NCI-H2227 (cell line): ENCODE measurements at regions not wholly inside any gene's neighbourhood (a gene's known extent, or its start where the extent isn't known, plus 50 kb on each side); places are given as distances from the start of the nearest gene placed in this dataset.

ENCODE experiments used
- DNase-seq: peaks from one replicate; lab custom pipeline; 2025; ENCODE audit not compliant: unreplicated experiment; lab: John Stamatoyannopoulos, UW

DNA sequence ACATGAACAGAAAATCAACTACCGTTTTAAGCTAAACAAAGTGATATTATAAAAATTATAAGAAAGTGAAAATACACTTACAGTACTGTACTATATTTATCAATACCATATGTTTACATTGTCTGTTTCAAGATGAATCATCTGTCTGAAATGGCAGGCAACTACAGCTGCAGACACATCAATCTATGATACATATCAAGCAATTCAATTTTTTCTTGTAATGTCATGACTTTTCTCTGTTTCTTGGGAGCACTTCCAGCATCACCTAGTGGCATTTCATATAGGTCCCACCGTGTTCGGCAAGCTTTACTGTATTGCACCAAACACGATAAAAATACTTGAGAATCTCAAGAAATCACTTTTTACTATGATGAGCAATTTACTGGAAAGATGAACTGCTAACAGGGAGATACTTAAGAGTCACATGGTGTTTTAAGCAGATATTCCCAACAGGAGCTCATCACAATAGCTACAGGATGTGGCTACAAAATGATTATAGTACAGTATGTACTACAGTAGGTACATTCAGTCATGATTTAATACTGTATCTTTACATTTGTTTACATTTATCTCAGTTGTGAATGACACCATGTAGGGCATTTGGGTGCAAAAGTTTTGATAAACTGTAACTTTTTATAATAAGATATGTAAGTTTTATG lies 207.4 kb downstream of the ADAM29 start:
- DNase-seq: no peak

- no peak for DNase-seq
Observed at GRCh38 chr4:175127314-175127713, 209.2 kb downstream of the ADAM29 start.

GRCh38 chr4:175129797-175130196 lies 211.6 kb downstream of the ADAM29 start:
- DNase-seq: no peak

GRCh38 chr4:175139205-175139604 lies 221.0 kb downstream of the ADAM29 start:
- no peak for DNase-seq

DNA sequence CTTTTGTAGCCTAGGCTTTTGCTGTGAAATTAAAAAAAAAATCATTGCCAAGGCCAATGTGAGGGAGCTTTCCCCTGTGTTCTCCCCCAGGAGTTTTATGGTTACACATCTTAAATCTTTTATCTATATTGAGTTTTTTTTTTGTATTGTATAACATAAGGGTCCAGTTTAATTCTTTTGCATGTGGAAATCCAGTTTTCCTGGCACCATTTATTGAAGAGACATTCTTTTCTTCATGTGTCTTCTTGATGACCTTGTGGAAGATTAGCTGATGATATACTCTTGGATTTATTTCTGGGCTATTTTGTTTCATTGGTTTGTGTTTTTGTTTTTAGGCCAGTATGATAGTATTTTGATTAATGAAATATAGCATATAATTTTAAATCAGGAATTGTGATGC lies 225.0 kb downstream of the ADAM29 start:
- DNase-seq: no peak

DNA sequence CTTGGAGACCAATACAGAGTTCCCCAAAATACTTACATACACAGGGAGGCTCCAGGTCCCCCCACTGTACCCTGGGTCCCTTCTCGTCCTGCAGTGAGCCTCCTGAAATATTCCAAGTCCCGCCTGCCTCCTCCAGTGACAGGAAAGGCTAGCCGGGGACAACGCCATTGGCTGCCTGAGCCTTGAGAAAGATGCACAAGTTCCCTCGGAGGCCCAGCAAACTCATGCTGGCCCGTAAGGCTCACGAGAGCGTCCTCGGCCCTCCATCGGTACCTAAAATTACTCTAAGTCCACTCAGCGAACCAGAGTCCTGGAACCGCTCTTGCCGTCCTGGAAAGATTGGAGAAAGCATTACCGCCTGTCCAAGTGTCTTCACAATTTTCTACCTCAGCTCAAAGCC lies 228.6 kb downstream of the ADAM29 start:
- no peak for DNase-seq

GRCh38 chr4:175147233-175147632 lies 229.1 kb downstream of the ADAM29 start:
- DNase-seq: no peak

DNA sequence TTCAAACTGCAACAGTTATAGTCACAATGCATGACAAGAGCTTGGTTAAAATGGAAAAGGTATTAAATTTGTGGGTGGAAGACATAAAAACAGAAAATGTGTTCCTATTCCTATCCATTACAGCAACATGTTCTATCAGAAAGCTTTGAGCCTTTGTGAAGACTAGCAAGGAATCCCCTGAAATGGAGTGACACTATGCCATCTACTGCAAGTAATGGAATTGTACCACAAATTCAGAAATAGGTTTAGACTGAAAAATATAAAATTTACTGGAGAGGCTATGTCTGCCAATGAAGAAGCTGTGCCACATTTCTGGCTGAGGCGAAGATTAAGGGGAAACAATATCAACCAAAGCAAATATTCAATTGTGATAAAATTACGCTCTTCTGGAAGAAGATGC lies 247.9 kb downstream of the ADAM29 start:
- DNase-seq: no peak

DNA sequence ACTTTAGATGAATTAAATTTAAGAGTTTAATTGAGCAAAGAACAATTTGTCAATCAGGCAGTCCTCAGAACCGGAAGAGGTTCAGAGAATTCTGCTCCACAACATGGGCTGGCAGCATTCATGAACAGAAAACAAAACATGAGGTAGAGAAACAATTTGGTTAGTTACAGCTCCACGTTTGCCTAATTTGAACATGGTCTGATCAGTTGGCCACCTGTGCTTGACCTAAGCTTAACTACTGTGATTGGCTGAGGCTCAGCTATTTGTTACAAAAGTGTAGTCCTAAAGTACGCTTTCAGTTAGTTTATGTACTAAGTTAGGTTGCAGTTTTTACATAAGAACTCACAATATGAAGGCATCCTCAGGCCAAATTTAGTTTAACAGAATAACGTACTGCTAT lies 258.6 kb downstream of the ADAM29 start:
- DNase-seq: no peak

GRCh38 chr4:175190654-175191053 lies 272.5 kb downstream of the ADAM29 start:
- DNase-seq: no peak

- DNase-seq: no peak
Observed at GRCh38 chr4:175198056-175198455, 279.9 kb downstream of the ADAM29 start.

DNA sequence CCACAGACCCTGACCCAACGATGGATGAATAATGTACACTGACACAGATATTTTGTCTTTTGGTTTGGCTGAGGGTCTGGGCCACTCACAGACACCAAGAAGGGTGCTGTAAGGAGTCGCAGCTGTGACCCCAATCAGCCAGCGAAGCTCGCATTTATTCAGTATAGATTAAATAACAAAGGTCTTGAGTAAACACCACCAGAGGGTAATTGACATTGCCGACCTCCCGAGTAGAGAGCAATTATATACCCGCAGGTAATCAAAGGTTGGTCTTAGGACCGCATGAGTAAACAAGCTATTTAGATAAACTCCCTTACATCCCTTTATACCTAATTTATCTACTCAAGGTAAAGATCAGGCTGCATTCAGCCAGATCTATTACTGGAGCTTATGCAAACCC lies 297.1 kb downstream of the ADAM29 start:
- no peak for DNase-seq

GRCh38 chr4:175215657-175216056 lies 297.5 kb downstream of the ADAM29 start:
- no peak for DNase-seq

DNA sequence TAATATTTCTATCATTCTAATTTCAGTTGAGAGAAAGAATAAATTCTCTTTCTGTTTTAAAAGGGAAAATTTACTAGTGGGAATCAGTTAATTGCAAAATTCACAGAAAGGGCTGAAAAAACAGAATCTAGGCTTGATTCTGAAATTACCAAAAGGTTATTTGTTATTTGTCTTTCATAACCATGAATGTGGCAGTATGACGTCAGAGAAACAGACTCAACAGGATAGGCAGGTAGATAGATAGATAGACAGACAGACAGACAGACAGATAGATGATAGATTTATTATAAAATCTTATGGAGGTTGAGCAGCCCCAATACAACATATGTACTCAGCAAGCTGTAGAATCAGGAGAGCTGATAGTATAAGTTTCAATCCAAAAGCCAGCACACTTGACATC lies 311.0 kb downstream of the ADAM29 start:
- DNase-seq: no peak

GRCh38 chr4:175234162-175234561 lies 316.0 kb downstream of the ADAM29 start:
- no peak for DNase-seq

DNA sequence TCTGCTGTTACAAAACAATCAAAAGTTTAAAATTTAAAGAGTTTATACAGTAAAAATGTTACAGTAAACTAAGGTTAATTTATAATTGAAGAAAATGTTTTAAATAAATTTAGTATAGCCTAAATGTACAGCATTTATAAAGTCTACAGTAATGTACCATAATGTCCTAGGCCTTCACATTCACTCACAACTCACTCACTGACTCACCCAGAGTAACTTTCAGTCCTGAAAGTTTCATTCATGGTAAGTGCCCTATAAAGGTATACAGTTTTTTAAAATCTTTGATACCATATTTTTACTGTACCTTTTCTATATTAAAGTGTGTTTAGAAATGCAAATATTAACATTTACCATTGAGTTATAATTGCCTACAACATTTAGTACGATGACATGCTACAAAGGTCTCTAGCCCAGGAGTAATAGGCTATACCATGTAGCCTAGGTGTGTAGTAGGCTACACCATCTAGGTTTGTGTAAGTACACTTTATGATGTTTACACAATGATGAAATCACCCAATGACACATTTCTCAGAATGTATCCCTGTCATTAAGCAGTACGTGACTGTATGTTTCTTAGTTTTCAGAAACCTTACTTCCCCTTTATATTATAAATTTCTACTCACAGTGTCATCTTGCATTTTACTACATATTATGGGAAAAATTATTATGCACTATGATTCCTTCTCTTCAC lies 320.8 kb downstream of the ADAM29 start:
- no peak for DNase-seq

DNA sequence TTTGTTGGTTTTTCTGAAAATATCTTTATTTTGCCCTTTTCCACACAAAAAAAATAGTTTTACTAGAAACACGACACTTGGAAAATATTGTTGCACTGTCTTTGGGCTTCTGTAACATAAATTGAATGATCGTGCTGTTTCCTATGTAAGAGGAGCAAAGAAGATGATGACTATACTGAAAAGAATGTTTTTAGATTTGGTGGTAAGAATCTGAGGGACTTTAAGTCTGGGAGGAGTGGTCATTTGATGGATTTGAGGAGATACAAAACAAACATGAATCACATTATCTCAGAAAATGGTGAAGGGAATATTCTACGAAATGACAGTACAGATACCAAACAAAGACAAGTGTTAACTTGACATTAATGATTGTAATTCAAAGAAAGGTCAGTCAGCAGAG lies 328.8 kb downstream of the ADAM29 start:
- no peak for DNase-seq

- DNase-seq: no peak
Observed at GRCh38 chr4:175252642-175253041, 334.5 kb downstream of the ADAM29 start.

GRCh38 chr4:175253184-175253902 lies 335.2 kb downstream of the ADAM29 start:
- DNase-seq: no peak

GRCh38 chr4:175263537-175263936 lies 345.4 kb downstream of the ADAM29 start:
- no peak for DNase-seq

- DNase-seq: no peak
Observed at GRCh38 chr4:175271010-175271630, 353.0 kb downstream of the ADAM29 start.
